Thyroid gland (tissue), 4 donors: ENCODE measurements at regions not wholly inside any gene's neighbourhood (a gene's known extent, or its start where the extent isn't known, plus 50 kb on each side); places are given as distances from the start of the nearest gene placed in this dataset.

Source experiments
- CTCF ChIP-seq, 6 experiments: fragments of 200-600 bp in 3 of 6; fragments of 450-650 bp in 3 of 6; sonication (generic) in 3 of 6; IDR thresholded peaks; one replicate each; pipeline ENCODE4 v1.5.1; 2016 to 2019; ENCODE audit warnings: antibody characterized with exemption in 6 of 6, mild to moderate bottlenecking in 2 of 6, inconsistent platforms in 1 of 6, moderate library complexity in 1 of 6
- POLR2A ChIP-seq, 2 donors: fragments of 450-650 bp; IDR thresholded peaks; one replicate each; pipeline ENCODE4 v1.6.1; 2017; ENCODE audit warnings: antibody characterized with exemption in 2 of 2, mild to moderate bottlenecking in 2 of 2, moderate library complexity in 1 of 2

GRCh38 chr2:78654941-78655340 lies 370.6 kb upstream of the REG3G start:
- TF ChIP-seq CTCF (IDR thresholded peaks at IDR 0.05): no peak
- TF ChIP-seq POLR2A (IDR thresholded peaks at IDR 0.05): no peak
